Mesothelial cell of epicardium (in vitro differentiated cells): ENCODE measurements at regions not wholly inside any gene's neighbourhood (a gene's known extent, or its start where the extent isn't known, plus 50 kb on each side); places are given as distances from the start of the nearest gene placed in this dataset.
A peak's percentile ranks its signal among the peaks of the same experiment; 100 is the strongest.

ENCODE experiments used
- DNase-seq, 2 experiments: peaks; one replicate each; pipeline ENCODE4 v3.0.0; 2021; ENCODE audit warnings: low spot score in 2 of 2; ENCODE audit not compliant: unreplicated experiment in 2 of 2
- H3K27ac Mint-ChIP-seq: 2 replicates; pipeline ENCODE4 v1.8.0; 2021; ENCODE audit warnings: mixed read lengths
- H3K27me3 Mint-ChIP-seq: 2 replicates; pipeline ENCODE4 v1.8.0; 2021; ENCODE audit warnings: low read depth, mixed read lengths
- H3K36me3 Mint-ChIP-seq: 2 replicates; pipeline ENCODE4 v1.8.0; 2021; ENCODE audit warnings: mixed read lengths
- H3K4me1 Mint-ChIP-seq: 2 replicates; pipeline ENCODE4 v1.8.0; 2021; ENCODE audit warnings: mixed read lengths
- H3K4me3 Mint-ChIP-seq: 2 replicates; pipeline ENCODE4 v1.8.0; 2021; ENCODE audit warnings: mild to moderate bottlenecking, moderate library complexity, mixed read lengths
- H3K9me3 Mint-ChIP-seq: 2 replicates; pipeline ENCODE4 v1.8.0; 2021; ENCODE audit warnings: mixed read lengths
- CTCF ChIP-seq: fragments of 200-600 bp; sonication (generic); IDR thresholded peaks from one replicate; pipeline ENCODE4 v1.5.0; 2021; ENCODE audit warnings: antibody characterized with exemption; ENCODE audit not compliant: unreplicated experiment

GRCh38 chr5:86909418-86910295 lies 291.9 kb downstream of the COX7C start:
- Mint-ChIP-seq H3K36me3 (no peaks in the 10 kb centered on the region), H3K4me1 (peaks cover 6% of the 10 kb centered on the region), H3K27ac (no peak overlapping the region), H3K9me3 (no peaks in the 10 kb centered on the region), H3K27me3 (no peaks in the 10 kb centered on the region), H3K4me3 (no peak overlapping the region)
- no peak for DNase-seq
- TF ChIP-seq CTCF = no peak

DNA sequence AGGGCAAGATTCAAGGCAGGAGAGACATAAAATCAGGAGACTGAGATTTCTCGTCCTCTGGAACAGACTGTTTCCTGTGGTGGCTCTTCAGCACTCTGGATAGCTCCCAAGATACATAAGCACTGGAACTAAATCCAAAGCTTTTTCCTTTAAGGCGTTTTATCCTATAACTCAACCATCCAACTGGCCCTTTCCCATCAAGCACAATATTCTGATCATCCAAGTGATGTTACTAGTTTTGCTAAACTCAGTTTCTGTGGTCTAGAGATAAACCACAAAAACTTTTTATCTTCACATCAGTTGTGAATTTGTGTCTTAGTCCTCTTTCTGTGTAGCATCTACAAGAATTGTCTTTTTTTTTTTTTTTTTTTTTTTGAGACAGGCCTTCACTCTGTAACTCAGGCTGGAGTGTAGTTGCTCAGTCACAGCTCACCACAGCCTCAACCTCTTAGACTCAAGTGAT lies 299.4 kb downstream of the COX7C start:
- Mint-ChIP-seq H3K4me1 (no peaks in the 10 kb centered on the region), H3K27me3 (no peaks in the 10 kb centered on the region), H3K9me3 (no peaks in the 10 kb centered on the region), H3K36me3 (no peaks in the 10 kb centered on the region), H3K4me3 (no peak overlapping the region), H3K27ac (no peak overlapping the region)
- TF ChIP-seq CTCF = no peak
- peak in 1 of 2 experiments; percentile 38 for DNase-seq

GRCh38 chr5:86918246-86918645 lies 300.5 kb downstream of the COX7C start:
- H3K27ac Mint-ChIP-seq = no peak overlapping the region

GRCh38 chr5:86926033-86926432 lies 308.3 kb downstream of the COX7C start:
- no peak for TF ChIP-seq CTCF
- Mint-ChIP-seq H3K9me3 (no peaks in the 10 kb centered on the region), H3K36me3 (no peaks in the 10 kb centered on the region)

More at GRCh38 chr5:86918246-86918645, 300.5 kb downstream of the COX7C start:
- no peak for TF ChIP-seq CTCF
- H3K36me3 Mint-ChIP-seq = no peaks in the 10 kb centered on the region
- H3K27me3 Mint-ChIP-seq = no peaks in the 10 kb centered on the region
- no peak overlapping the region for H3K4me3 Mint-ChIP-seq
- DNase-seq = no peak
- no peaks in the 10 kb centered on the region for H3K4me1 Mint-ChIP-seq
- no peaks in the 10 kb centered on the region for H3K9me3 Mint-ChIP-seq

GRCh38 chr5:86929123-86929766 lies 311.5 kb downstream of the COX7C start:
- H3K9me3 Mint-ChIP-seq = no peaks in the 10 kb centered on the region
- H3K36me3 Mint-ChIP-seq = no peaks in the 10 kb centered on the region
- no peak overlapping the region for H3K27ac Mint-ChIP-seq
- no peak overlapping the region for H3K4me3 Mint-ChIP-seq
- H3K4me1 Mint-ChIP-seq = no peaks in the 10 kb centered on the region
- peaks cover 9% of the 10 kb centered on the region for H3K27me3 Mint-ChIP-seq
- no peak for TF ChIP-seq CTCF
- no peak for DNase-seq

More at GRCh38 chr5:86926033-86926432, 308.3 kb downstream of the COX7C start:
- DNase-seq = no peak
- H3K4me3 Mint-ChIP-seq = no peak overlapping the region
- H3K27ac Mint-ChIP-seq = no peak overlapping the region
- H3K4me1 Mint-ChIP-seq = no peaks in the 10 kb centered on the region
- H3K27me3 Mint-ChIP-seq = peaks cover 9% of the 10 kb centered on the region
